GM12892 (cell line): ENCODE measurements at regions not wholly inside any gene's neighbourhood (a gene's known extent, or its start where the extent isn't known, plus 50 kb on each side); places are given as distances from the start of the nearest gene placed in this dataset.

ENCODE experiments used
- POLR2A ChIP-seq: IDR thresholded peaks from 2 replicates; pipeline ENCODE4 v1.6.1; 2011; ENCODE audit warnings: low read depth, low read length, control low read depth
- POLR2AphosphoS5 ChIP-seq: IDR thresholded peaks from 2 replicates; pipeline ENCODE4 v1.6.1; 2011; ENCODE audit warnings: low read depth, low read length, control low read depth

GRCh38 chr10:81806842-81807241 is 68.2 kb upstream of the NRG3 start:
- TF ChIP-seq POLR2AphosphoS5 (no peak), POLR2A (no peak)
